ENCODE measurements at regions not wholly inside any gene's neighbourhood (a gene's known extent, or its start where the extent isn't known, plus 50 kb on each side); places are given as distances from the start of the nearest gene placed in this dataset.
A peak's percentile ranks its signal among the peaks of the same experiment; 100 is the strongest.

DNA sequence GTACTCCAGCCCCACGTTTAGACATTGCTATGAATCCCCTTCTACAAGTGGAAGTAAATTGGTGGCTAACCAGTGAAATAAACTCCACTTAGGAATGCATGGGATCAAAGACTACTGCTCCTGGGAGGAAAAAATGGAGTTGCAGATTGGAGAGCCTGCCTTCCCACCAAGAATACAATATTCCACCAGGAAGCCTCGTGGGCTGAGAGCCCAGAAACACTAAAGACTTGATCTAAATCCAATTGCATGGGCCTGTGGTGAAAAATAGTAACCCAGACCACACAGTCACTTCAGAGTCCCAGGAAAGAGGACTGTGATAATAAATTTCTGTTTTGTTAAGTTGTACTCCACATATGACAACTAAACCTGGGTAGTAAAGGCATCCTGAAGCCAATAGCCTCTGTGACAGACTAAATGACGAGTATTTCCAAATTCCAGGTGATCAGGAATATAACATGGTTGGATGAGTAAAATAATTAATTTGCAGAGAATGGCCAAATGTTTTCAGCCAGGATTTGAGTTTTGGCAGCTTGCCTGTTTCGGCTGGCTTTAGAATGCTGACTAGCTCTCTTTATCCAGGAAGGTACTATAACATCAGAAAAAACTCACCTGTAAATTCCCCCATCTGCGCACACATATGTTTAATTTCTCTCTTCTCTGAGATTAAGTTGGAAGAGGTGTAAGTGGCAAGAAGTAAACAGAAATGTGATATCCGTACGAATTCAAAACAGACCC, 480.3 kb downstream of the LIG4 start:
- DNase-seq, result no peak

GRCh38 chr13:107733276-107733675, 482.1 kb downstream of the LIG4 start:
- DNase-seq, result no peak

DNA sequence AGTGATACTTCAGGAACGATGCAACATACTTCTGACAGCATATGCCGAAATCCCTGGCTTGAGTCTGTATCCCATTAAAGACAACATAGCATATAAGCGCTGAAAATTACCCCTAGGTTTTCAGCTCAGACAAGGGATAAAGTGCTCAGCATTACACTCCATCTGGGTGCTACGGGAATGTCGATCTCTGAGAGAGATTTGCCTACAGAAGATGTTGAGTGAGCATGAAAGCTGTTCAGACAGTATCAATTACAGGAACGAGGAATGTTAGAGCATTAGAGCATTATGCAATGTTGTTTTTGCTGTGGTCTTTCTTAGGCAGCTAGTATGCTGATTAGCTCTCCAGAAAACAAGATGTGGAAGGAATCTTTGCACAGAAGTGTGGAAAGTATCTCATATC, 484.5 kb downstream of the LIG4 start:
- no peak for DNase-seq

GRCh38 chr13:107721125-107721869, 494.0 kb downstream of the LIG4 start:
- no peak for DNase-seq

DNA sequence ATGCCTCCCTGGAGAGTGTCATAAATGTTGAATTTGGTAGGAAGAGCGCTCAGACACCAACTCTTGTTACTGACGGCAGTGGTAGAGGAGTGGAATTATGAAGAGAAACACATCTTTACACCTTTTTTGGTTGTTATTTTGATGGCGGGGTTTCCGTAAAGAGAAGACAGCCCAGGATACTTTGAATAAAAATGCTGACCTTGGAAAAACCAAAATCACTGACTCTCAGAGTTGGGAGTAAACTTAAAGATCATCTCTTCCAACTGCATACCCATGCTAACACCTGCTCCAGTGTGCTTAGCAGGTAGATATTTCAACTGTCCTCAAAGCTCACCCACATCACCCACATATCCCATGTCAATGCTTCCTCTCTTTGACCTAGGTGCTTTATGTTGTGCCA, 498.6 kb downstream of the LIG4 start:
- no peak for DNase-seq

GRCh38 chr13:107716241-107716640, 499.1 kb downstream of the LIG4 start:
- no peak for DNase-seq

- no peak for DNase-seq
Measured at GRCh38 chr13:107715496-107715895, 499.8 kb downstream of the LIG4 start.

- DNase-seq, result no peak
Measured at GRCh38 chr13:107713314-107713713, 502.0 kb downstream of the LIG4 start.

- DNase-seq, result no peak
Measured at GRCh38 chr13:107712145-107712860, 503.0 kb downstream of the LIG4 start.

- DNase-seq, result no peak
Measured at GRCh38 chr13:107690181-107690580, 525.2 kb downstream of the LIG4 start.

GRCh38 chr13:107685876-107686275, 529.5 kb downstream of the LIG4 start:
- no peak for DNase-seq

DNA sequence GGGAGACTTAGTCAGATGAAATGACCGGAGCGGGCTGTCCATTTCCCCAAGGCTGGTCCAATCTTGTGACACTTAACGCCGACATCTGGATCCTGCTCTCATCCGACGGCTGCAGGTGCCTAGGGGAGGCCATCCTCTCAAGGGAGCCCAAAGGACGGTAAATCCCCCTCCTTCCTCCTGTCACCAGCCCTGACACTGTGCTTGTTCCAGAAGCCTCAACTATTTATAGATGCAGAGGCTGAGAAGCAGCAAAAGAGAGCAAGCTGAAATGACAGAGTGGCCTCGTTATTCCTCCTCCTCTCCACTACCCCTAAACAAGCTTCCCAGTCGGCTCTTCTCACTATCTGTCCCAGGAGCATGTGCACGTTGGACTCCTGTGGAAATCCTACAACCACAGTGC, 533.7 kb downstream of the LIG4 start:
- no peak for DNase-seq

- DNase-seq, result no peak
Measured at GRCh38 chr13:107680115-107680514, 535.2 kb downstream of the LIG4 start.

DNA sequence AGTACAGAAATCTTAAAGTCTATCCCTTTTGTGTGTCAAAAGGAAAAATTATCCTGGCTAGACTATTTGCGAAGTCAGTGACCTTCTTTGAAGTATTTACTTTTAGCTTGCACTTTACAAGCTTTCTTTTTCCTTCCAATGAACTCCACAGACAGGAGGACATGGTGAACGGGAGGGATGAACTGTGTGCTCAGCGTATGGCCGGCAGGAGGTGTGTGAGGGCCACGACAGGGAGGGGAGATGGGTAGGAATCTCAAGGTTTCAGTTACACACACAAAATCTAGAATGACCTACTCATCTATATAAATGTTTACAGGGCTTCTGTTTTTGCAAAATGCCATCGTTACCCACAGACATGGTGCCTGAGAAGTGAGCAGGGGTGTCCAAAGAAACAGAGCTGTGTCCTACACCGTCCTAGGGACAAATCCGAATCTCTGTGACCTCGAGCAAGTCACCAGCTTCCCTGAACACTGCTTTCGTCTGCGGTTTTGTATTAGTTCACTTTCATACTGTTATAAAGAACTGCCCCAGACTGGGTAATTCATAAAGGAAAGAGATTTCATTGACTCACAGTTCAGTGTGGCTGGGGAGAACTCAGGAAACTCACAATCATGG, 537.2 kb downstream of the LIG4 start:
- DNase-seq, result no peak

- no peak for DNase-seq
Measured at GRCh38 chr13:107675847-107676550, 539.3 kb downstream of the LIG4 start.

- DNase-seq, result no peak
Measured at GRCh38 chr13:107669391-107669993, 545.8 kb downstream of the LIG4 start.

- DNase-seq, result no peak
Measured at GRCh38 chr13:107665926-107666458, 549.3 kb downstream of the LIG4 start.

DNA sequence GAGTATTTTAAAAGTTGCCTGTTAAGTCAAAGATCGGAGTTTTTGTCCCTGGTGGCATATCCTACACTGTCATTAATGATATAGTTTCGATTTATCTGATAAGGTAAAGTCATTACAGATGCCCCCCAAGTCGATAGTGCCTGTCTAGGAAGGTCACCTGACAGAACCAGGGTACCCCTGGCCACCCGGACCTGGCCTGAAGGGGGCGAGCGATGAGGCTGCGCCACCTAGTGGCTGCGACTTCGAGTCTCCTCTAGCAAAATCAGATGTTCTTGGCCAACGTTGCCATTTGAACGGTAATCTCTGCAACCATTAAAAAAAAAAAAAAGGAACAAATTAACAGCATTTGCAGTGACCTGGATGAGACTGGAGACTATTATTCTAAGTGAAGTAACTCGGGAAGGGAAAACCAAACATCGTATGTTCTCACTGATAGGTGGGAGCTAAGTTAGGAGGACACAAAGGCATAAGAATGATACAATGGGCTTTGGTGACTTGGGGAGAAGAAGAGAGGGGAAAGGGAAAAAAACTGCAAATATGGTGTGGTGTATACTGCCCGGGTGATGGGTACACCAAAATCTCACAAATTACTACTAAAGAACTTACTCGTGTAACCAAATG, 565.1 kb downstream of the LIG4 start:
- peak; percentile 4 for DNase-seq

DNA sequence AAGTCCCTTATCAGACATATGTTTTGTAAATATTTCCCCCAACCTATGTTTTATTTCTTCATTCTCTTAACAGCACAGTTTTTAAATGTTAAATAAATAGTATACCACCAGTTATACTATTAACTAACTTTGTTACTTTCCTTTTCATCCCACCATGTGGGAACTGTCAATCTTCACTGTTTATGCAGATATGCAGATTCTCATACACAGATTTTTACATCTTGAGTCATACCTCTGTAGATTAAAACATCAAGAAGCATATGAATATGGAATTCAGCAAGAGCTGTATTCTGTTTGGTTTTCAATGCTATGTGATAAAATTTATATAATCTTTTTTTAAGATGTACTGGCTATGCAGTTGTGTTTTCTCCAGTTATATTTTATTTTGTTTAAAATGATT, 566.3 kb downstream of the LIG4 start:
- DNase-seq, result no peak

GRCh38 chr13:107644136-107644535, 571.2 kb downstream of the LIG4 start:
- DNase-seq, result no peak

GRCh38 chr13:107643615-107644014, 571.7 kb downstream of the LIG4 start:
- no peak for DNase-seq

GRCh38 chr13:107642831-107643230, 572.5 kb downstream of the LIG4 start:
- DNase-seq, result no peak

All from stimulated activated CD4-positive, alpha-beta T cell treated with anti-CD3 and anti-CD28 coated beads, Interleukin-4, amount 100 ng/mL, for 24 hours (primary cell).